Stimulated activated CD4-positive, alpha-beta T cell treated with anti-CD3 and anti-CD28 coated beads, Interleukin-1b, Interleukin-23, amount 100 ng/mL, for 24 hours (primary cell): ENCODE measurements at regions not wholly inside any gene's neighbourhood (a gene's known extent, or its start where the extent isn't known, plus 50 kb on each side); places are given as distances from the start of the nearest gene placed in this dataset.

Experiments used
- DNase-seq, 4 experiments: peaks; one replicate each; pipeline ENCODE4 v3.0.0-alpha.2; 2020; ENCODE audit warnings: low read depth in 4 of 4, low spot score in 1 of 4

- no peak for DNase-seq
Observed at GRCh38 chr3:159853506-159853864, 135.2 kb upstream of the IL12A start.

GRCh38 chr3:159854500-159855124 lies 134.0 kb upstream of the IL12A start:
- DNase-seq, result no peak

GRCh38 chr3:159855599-159856346 lies 132.9 kb upstream of the IL12A start:
- DNase-seq, result no peak

- DNase-seq, result no peak
Observed at GRCh38 chr3:159856590-159857104, 132.0 kb upstream of the IL12A start.

- no peak for DNase-seq
Observed at GRCh38 chr3:159857840-159858239, 130.8 kb upstream of the IL12A start.

GRCh38 chr3:159858650-159859049 lies 130.0 kb upstream of the IL12A start:
- DNase-seq, result no peak

GRCh38 chr3:159859424-159859823 lies 129.2 kb upstream of the IL12A start:
- DNase-seq, result no peak

GRCh38 chr3:159859836-159860235 lies 128.8 kb upstream of the IL12A start:
- DNase-seq, result no peak

GRCh38 chr3:159860269-159861116 lies 128.1 kb upstream of the IL12A start:
- DNase-seq, result no peak

- no peak for DNase-seq
Observed at GRCh38 chr3:159861369-159861987, 127.2 kb upstream of the IL12A start.

GRCh38 chr3:159865041-159865579 lies 123.5 kb upstream of the IL12A start:
- DNase-seq, result no peak

GRCh38 chr3:159866201-159866746 lies 122.4 kb upstream of the IL12A start:
- no peak for DNase-seq

- no peak for DNase-seq
Observed at GRCh38 chr3:159867372-159867771, 121.3 kb upstream of the IL12A start.

- no peak for DNase-seq
Observed at GRCh38 chr3:159870723-159871122, 117.9 kb upstream of the IL12A start.

- DNase-seq, result no peak
Observed at GRCh38 chr3:159872374-159873109, 116.1 kb upstream of the IL12A start.

GRCh38 chr3:159875116-159875515 lies 113.5 kb upstream of the IL12A start:
- DNase-seq, result no peak

GRCh38 chr3:159877924-159878323 lies 110.7 kb upstream of the IL12A start:
- DNase-seq, result no peak

- no peak for DNase-seq
Observed at GRCh38 chr3:159879146-159879545, 109.5 kb upstream of the IL12A start.

GRCh38 chr3:159879598-159879997 lies 109.0 kb upstream of the IL12A start:
- no peak for DNase-seq

- DNase-seq, result no peak
Observed at GRCh38 chr3:159881208-159881607, 107.4 kb upstream of the IL12A start.
